ENCODE measurements at regions not wholly inside any gene's neighbourhood (a gene's known extent, or its start where the extent isn't known, plus 50 kb on each side); places are given as distances from the start of the nearest gene placed in this dataset.

- TF ChIP-seq GATA2 (IDR thresholded peaks at IDR 0.05; ENCODE audit: low read depth, low read length), result no peak
- no peak for TF ChIP-seq GATA3 (IDR thresholded peaks at IDR 0.05; ENCODE audit: low read depth, low read length)
Measured at GRCh38 chr2:18047896-18048657, 169.6 kb downstream of the KCNS3 start.

Data from SH-SY5Y (cell line).